ENCODE measurements at regions not wholly inside any gene's neighbourhood (a gene's known extent, or its start where the extent isn't known, plus 50 kb on each side); places are given as distances from the start of the nearest gene placed in this dataset.
"Not testable (repeated sequence)": the region's sequence is repeated elsewhere in the genome, so short reads cannot be mapped to it uniquely, and the experiment has no call there.

DNA sequence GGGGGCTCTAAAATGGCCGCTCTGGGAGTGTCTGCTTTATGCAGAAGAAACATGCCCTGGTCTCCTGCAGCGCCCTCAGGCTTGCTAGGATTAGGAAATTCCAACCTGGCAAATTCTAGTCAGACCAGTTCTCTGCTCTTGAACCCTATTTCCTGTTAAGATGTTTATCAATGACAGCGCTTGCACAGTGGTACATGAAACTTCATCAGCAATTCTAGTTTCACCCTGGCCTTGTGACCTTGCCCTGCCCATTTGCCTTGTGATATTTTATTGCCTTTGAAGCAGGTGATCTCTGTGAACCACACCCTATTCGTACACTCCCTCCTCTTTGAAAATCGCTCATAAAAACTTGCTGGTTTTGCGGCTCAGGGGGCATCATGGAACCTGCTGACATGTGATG, 1184.0 kb downstream of the JRKL start:
- not testable (repeated sequence) for TF ChIP-seq POLR2A, POLR2AphosphoS5, TAF1 (IDR thresholded peaks at IDR 0.05; ENCODE audit: low read depth, low read length)

Data from GM12891 (cell line).